ENCODE measurements at regions not wholly inside any gene's neighbourhood (a gene's known extent, or its start where the extent isn't known, plus 50 kb on each side); places are given as distances from the start of the nearest gene placed in this dataset.

GRCh38 chr11:33560729-33561128 is 139.9 kb downstream of the C11orf91 start:
- no peak for DNase-seq (ENCODE audit: low read depth in 4 of 4, low spot score in 3 of 4)

- no peak for DNase-seq (ENCODE audit: low read depth in 4 of 4, low spot score in 3 of 4)
Measured at GRCh38 chr11:33559567-33559966, 141.1 kb downstream of the C11orf91 start.

DNA sequence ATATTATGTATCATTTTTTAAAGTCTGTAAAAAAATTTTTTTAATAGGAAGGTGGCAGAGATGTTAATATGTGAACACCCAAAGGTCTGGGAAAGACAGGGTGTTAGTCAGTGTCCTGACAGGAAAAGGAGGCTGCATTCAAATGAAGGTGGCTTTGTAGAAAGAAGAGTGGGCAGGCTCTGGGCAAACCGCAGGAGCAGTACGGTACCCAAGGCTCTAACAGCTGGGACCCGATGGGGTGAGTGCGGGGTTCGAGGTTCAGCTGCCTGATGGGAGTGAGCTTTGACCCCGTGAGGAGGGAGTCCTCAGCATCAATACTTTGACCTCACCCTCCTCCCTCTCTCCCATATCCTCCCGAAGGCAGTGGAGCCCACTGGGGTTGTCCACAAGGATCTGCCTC is 142.5 kb downstream of the C11orf91 start:
- no peak for DNase-seq (ENCODE audit: low read depth in 4 of 4, low spot score in 3 of 4)

DNA sequence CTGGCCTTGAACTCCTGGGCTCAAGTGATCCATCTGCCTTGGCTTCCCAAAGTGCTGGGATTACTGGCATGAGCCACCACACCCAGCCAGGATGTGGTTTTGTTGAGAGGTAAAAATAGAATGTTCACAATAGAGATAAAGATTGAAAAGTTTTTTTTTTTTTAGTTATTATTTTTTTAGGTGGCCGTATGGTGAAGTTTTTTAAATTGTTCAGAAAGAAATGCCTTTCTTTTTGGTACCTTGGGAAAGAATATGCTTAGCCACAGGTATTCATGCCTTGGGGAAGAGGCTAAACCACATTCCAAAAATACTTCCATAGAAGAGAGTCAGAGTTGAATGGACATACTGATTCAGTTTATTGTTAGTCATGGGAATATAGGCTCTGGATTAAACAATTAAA is 143.4 kb downstream of the C11orf91 start:
- DNase-seq (ENCODE audit: low read depth in 4 of 4, low spot score in 3 of 4): no peak

DNA sequence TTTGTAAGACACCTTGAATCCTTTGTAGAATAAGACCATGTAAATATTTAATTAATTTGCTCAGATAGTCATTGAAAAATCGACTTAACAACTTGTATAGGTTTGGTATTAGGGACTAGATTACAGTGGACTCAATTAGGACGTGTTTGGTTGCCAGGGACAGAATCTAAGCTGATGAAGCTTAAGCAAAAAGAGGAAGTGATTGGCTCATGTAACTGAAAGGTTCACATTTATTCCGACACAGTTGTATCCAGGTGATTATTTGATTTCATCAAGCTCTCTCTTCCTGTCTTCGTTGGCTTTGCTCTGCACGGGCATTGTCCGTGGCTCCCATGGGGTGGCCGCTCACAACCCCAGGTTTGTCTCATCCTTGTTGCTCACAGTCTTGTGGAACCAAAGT is 146.4 kb downstream of the C11orf91 start:
- no peak for DNase-seq (ENCODE audit: low read depth in 4 of 4, low spot score in 3 of 4)

- no peak for DNase-seq (ENCODE audit: low read depth in 4 of 4, low spot score in 3 of 4)
Measured at GRCh38 chr11:33553486-33553885, 147.1 kb downstream of the C11orf91 start.

DNA sequence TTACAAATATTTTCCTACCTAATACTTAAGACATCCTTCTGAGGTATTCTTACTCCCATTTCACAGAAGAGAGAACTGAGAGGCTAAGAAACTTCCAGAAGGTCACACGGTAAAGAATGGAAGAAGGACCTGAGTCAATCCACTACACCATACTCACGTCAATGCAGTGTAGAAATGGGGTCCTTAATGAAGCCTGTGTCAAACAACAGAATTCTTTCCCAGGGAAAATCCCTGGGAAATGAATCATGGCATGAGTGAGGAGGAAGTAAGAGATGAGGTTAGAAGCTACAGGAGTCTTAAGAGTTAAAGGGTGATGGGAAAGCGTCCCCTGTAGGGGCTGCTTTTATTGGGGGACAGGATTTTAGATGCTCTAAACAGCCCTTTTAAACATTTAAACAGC is 147.9 kb downstream of the C11orf91 start:
- DNase-seq (ENCODE audit: low read depth in 4 of 4, low spot score in 3 of 4): no peak

DNA sequence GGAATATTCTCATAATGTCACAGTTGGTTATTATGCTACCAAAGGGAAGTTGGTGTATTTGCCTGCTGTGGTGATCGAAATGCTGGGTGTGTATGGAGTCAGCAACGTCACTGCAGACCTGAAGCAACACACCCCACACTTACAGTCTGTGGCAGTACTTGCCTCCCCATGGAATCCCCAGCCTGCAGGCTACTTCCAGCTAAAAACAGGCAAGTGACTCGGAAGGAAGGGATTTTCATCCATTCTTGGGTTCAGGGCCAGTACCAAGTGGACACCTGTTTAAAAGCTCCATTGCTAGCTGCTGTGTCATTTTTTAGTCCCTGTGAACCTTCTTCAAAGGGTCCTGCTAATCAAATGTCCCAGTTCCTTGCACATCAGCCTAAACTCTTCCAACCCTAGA is 149.6 kb downstream of the C11orf91 start:
- no peak for DNase-seq (ENCODE audit: low read depth in 4 of 4, low spot score in 3 of 4)

DNA sequence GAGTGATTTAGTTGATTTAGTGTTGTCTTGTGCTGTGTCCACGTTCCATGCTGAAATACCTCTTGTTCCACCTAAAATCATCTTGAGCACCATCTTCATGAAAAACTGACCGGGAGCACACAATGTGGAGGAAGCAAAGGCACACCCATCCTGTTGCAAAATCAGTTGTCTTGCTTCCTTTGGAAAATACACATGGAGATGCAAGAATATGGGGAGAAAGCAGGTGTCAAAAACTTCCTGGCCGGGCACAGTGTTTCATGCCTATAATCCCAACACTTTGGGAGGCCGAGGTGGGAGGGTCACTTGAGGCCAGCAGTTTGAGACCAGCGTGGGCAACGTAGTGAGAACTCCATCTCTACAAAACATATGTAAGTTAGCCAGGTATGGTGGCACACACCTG is 151.1 kb downstream of the C11orf91 start:
- no peak for DNase-seq (ENCODE audit: low read depth in 4 of 4, low spot score in 3 of 4)

DNA sequence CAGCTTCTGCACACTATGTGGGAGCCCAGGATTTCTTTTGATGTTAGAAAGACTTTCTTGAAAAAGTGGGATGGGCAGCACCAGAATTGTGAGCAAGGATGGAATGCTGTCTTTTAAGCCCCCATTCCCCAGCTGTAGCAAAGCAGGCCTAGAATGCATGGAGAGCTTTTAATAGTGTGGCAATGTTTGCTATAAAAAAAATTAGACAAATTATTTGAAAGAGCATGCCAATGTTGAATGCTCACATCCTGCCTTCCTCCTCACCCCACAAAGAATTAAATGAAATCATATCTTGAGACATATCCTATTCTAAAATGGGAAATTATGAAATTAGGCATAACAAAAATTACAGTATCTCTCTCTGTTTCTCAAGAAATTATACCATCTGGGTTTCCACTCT is 154.7 kb downstream of the C11orf91 start:
- DNase-seq (ENCODE audit: low read depth in 4 of 4, low spot score in 3 of 4): no peak

GRCh38 chr11:33544593-33545373 is 155.8 kb downstream of the C11orf91 start:
- no peak for DNase-seq (ENCODE audit: low read depth in 4 of 4, low spot score in 3 of 4)

DNA sequence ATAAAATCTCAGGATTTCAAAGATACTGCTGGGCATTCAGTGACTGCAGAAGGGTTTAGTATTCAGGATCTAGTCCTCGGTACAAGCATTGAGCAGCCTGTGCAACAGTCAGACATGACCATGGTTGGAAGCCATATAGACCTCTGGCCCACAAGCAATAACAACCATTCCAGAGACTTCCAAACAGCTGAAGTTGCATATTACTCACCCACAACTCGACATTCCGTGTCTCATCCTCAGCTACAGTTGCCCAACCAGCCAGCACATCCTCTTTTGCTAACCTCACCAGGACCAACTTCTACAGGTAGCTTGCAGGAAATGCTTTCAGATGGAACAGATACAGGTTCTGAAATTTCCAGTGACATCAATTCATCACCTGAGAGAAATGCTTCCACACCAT is 156.8 kb downstream of the C11orf91 start:
- no peak for DNase-seq (ENCODE audit: low read depth in 4 of 4, low spot score in 3 of 4)

GRCh38 chr11:33542921-33543320 is 157.7 kb downstream of the C11orf91 start:
- DNase-seq (ENCODE audit: low read depth in 4 of 4, low spot score in 3 of 4): peak; percentile 5 to 14 (median 6)

DNA sequence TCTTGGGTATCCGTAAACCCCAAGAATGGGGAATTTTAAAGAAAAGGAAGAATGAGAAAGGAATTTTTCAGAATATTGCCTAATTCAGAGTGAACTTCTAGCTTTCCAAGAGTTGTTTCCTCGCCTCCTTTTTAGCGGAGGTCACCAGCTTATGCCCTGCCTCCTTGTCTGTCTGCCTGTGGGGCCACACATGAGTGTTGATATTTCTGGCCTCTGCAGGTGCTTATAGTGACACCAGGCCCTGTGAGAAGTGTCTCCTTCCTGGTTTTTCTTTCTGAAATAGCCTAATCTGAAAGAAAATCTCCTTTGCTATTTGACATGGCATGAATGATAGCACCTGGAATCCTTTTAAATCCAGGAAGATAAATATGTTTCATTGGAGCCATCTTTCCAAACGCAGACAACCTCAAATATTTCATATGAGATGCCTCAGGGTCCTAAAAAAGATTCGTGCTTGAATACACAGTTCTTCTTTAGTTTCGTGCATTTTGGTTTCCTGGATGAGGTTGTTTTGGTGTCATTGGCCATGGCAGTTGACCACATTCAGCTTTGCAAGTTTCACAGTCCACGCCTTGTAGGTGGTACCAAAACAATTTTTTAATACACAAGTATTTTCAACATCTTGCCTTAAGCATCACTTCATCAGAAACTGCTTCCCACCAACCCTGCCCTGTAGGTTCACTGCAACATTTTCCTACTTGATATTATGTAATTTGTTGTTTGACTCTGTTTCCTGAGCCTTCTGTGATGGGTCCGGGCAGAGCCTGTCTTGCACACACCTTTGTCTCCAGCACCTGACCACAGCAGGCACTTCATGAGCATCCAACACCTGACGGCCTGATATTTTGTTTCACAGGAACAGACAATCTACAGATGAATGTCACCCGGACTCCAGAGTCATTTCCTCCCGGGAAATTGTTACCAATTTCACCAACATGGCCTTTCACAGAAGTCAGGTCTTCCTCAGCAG is 159.4 kb downstream of the C11orf91 start:
- DNase-seq (ENCODE audit: low read depth in 4 of 4, low spot score in 3 of 4): no peak

DNA sequence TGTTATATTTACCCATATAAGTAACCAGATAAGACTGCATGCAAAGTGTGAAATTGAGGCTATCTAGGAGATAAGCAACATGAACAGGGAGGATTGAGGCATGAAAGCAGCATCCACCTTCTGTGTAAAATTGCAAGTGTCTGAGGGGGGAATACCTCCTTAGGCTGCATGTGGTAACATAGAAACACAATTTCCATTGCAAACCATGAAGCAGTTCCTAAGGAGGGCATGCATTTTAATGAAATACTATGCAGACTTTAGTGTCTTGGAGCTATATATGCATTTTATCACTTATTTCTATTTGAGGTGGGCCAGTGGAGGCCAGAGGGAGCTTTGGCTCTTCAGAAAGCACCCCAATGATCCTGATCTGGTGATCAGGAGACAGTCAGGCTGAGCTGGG is 160.2 kb downstream of the C11orf91 start:
- DNase-seq (ENCODE audit: low read depth in 4 of 4, low spot score in 3 of 4): no peak

DNA sequence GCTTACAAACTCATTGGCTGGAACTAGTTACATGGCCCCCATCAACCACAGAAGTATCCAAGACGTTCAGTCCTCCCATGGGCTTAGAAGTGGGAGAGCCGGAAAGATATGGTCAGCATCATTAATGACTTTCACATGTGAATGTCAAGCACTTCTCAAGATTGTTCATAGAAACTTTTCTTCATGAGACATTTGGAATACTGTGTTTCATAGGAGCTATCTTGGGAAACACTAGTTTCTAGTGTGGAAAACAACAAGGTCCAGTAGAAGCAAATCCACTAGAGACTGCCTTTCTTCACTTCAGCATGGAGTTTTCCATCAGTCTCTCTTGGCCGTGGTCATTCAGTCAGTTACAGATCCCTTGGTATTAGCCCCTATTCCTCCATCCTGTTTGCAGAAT is 160.9 kb downstream of the C11orf91 start:
- no peak for DNase-seq (ENCODE audit: low read depth in 4 of 4, low spot score in 3 of 4)

DNA sequence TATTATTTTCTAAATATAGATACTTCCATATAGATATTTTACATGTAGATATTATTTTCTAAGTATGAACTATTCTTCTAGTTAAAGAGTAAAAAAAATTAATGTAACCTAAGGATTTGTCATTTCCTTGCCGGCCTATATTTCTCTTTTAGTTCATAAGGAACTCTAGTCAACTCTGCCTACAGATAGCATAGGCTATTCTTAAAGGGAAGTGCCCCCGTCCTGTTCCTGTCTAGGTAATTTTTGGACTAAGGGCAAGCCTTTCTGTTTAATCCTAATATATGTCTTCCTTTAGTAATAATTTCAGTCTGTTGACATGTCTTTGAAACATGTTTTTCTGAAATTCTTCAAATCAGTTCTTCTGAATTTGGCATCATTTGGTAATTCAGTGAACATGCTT is 161.9 kb downstream of the C11orf91 start:
- no peak for DNase-seq (ENCODE audit: low read depth in 4 of 4, low spot score in 3 of 4)

DNA sequence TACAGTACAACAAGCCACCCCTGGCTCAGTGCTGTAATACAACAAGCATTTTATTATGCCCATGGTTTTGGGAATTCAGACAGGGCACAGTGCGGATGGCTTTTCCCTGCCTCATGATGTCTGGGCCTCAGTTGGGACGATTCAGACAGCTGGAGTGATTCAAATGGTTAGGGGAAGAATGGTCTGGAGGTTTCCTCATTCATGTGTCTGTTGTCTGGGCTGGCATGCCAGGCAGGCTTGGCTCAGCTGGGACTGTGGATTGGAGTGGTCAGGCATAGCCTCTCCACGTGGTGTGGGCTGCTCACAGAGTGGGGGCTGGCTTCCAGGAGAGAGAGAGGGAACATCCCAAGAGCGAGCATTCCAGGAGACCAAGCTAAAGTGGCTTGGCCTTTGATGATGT is 164.4 kb downstream of the C11orf91 start:
- DNase-seq (ENCODE audit: low read depth in 4 of 4, low spot score in 3 of 4): no peak

DNA sequence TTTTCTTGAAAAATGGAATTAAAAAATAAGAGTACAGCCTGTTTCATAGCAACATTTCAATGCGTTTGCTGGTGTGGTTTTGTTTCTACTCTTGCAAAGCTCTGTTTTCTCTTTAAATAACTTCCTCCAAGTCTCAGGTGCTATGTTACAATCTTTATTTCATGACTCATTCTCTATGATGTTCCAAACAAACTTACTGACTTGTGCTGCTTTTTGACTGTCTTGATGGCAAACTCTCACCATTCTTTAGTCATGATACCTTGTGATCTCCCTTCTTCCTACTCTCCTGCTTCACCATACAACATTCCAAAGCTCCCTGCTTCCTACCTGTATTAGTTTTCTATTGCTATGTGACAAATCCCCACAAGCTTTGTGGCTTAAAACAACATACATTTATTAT is 166.1 kb downstream of the C11orf91 start:
- DNase-seq (ENCODE audit: low read depth in 4 of 4, low spot score in 3 of 4): no peak

- no peak for DNase-seq (ENCODE audit: low read depth in 4 of 4, low spot score in 3 of 4)
Measured at GRCh38 chr11:33533386-33534052, 167.1 kb downstream of the C11orf91 start.

GRCh38 chr11:33532720-33533385 is 167.8 kb downstream of the C11orf91 start:
- DNase-seq (ENCODE audit: low read depth in 4 of 4, low spot score in 3 of 4): no peak
